ENCODE measurements at regions not wholly inside any gene's neighbourhood (a gene's known extent, or its start where the extent isn't known, plus 50 kb on each side); places are given as distances from the start of the nearest gene placed in this dataset.

GRCh38 chr13:74191410-74191809 is 57.2 kb upstream of the KLF12 start:
- DNase-seq (ENCODE audit: low read depth, low spot score): no peak
- dilution Hi-C loops (cut with MboI; ENCODE audit: extremely low pct_ligation_motif_present, low sequenced_read_pairs): no loop called here
- no peaks in the 10 kb centered on the region for H4K20me1 ChIP-seq (ENCODE audit: control insufficient read depth, extremely low read depth, insufficient read depth, low read length)
- H3K36me3 ChIP-seq (ENCODE audit: control insufficient read depth in 2 of 2, extremely low read depth in 1 of 2, insufficient read depth in 2 of 2, low read length in 2 of 2): no peaks in the 10 kb centered on the region
- no peak overlapping the region for H3K4me2 ChIP-seq (ENCODE audit: control insufficient read depth, extremely low read depth, insufficient read depth, low read depth, low read length)
- no peak for FAIRE-seq
- TF ChIP-seq EZH2 (IDR thresholded peaks at IDR 0.05; ENCODE audit: low read length) (no peak), CTCF (optimal IDR thresholded peaks at IDR 0.05 in 1 of 3, IDR thresholded peaks at IDR 0.05 in 1 of 3, conservative IDR thresholded peaks at IDR 0.05 in 1 of 3; ENCODE audit: extremely low read depth in 1 of 3, insufficient read depth in 2 of 3, low read length in 3 of 3) (no peak)
- H3K4me3 ChIP-seq (ENCODE audit: control insufficient read depth in 2 of 3, extremely low read depth in 1 of 3, insufficient read depth in 2 of 3, low read depth in 1 of 3, low read length in 3 of 3): no peak overlapping the region
- H3K9ac ChIP-seq (ENCODE audit: control insufficient read depth, extremely low read depth, insufficient read depth, low read length): no peak overlapping the region
- no peaks in the 10 kb centered on the region for H3K4me1 ChIP-seq (ENCODE audit: control insufficient read depth, extremely low read depth, insufficient read depth, low read length)
- H3K27ac ChIP-seq (ENCODE audit: control insufficient read depth, insufficient read depth, low read length): no peak overlapping the region
- no peaks in the 10 kb centered on the region for H3K79me2 ChIP-seq (ENCODE audit: control insufficient read depth, insufficient read depth, low read length)
- no peak overlapping the region for H2AFZ ChIP-seq (ENCODE audit: control insufficient read depth, low read length)
- no peaks in the 10 kb centered on the region for H3K9me1 ChIP-seq (ENCODE audit: control insufficient read depth, extremely low read depth, insufficient read depth, low read length)
- H3K9me3 ChIP-seq (ENCODE audit: control insufficient read depth, low read depth, low read length): no peaks in the 10 kb centered on the region
- no peaks in the 10 kb centered on the region for H3K27me3 ChIP-seq (ENCODE audit: control insufficient read depth, extremely low read depth, insufficient read depth, low read length)

- no peaks in the 10 kb centered on the region for H3K27me3 ChIP-seq (ENCODE audit: control insufficient read depth, extremely low read depth, insufficient read depth, low read length)
- no peaks in the 10 kb centered on the region for H4K20me1 ChIP-seq (ENCODE audit: control insufficient read depth, extremely low read depth, insufficient read depth, low read length)
- no peak overlapping the region for H3K4me2 ChIP-seq (ENCODE audit: control insufficient read depth, extremely low read depth, insufficient read depth, low read depth, low read length)
- no peaks in the 10 kb centered on the region for H3K9me3 ChIP-seq (ENCODE audit: control insufficient read depth, low read depth, low read length)
- dilution Hi-C loops (cut with MboI; ENCODE audit: extremely low pct_ligation_motif_present, low sequenced_read_pairs): no loop called here
- H3K27ac ChIP-seq (ENCODE audit: control insufficient read depth, insufficient read depth, low read length): no peak overlapping the region
- H3K4me3 ChIP-seq (ENCODE audit: control insufficient read depth in 2 of 3, extremely low read depth in 1 of 3, insufficient read depth in 2 of 3, low read depth in 1 of 3, low read length in 3 of 3): no peak overlapping the region
- no peaks in the 10 kb centered on the region for H3K4me1 ChIP-seq (ENCODE audit: control insufficient read depth, extremely low read depth, insufficient read depth, low read length)
- FAIRE-seq: no peak
- no peak overlapping the region for H3K9ac ChIP-seq (ENCODE audit: control insufficient read depth, extremely low read depth, insufficient read depth, low read length)
- H3K9me1 ChIP-seq (ENCODE audit: control insufficient read depth, extremely low read depth, insufficient read depth, low read length): no peaks in the 10 kb centered on the region
- no peak for DNase-seq (ENCODE audit: low read depth, low spot score)
- no peak overlapping the region for H2AFZ ChIP-seq (ENCODE audit: control insufficient read depth, low read length)
- no peaks in the 10 kb centered on the region for H3K79me2 ChIP-seq (ENCODE audit: control insufficient read depth, insufficient read depth, low read length)
- TF ChIP-seq CTCF (optimal IDR thresholded peaks at IDR 0.05 in 1 of 3, IDR thresholded peaks at IDR 0.05 in 1 of 3, conservative IDR thresholded peaks at IDR 0.05 in 1 of 3; ENCODE audit: extremely low read depth in 1 of 3, insufficient read depth in 2 of 3, low read length in 3 of 3): no peak
- TF ChIP-seq EZH2 (IDR thresholded peaks at IDR 0.05; ENCODE audit: low read length): no peak
- H3K36me3 ChIP-seq (ENCODE audit: control insufficient read depth in 2 of 2, extremely low read depth in 1 of 2, insufficient read depth in 2 of 2, low read length in 2 of 2): no peaks in the 10 kb centered on the region
Measured at GRCh38 chr13:74190999-74191398, 56.8 kb upstream of the KLF12 start.
